ENCODE measurements at regions not wholly inside any gene's neighbourhood (a gene's known extent, or its start where the extent isn't known, plus 50 kb on each side); places are given as distances from the start of the nearest gene placed in this dataset.

GRCh38 chr2:2804528-2804927 is 473.5 kb upstream of the MYT1L start:
- no peak for TF ChIP-seq CTCF (IDR thresholded peaks at IDR 0.05; ENCODE audit: insufficient read depth, missing control alignments)
- no peak for DNase-seq (ENCODE audit: insufficient read length, low spot score)
- FAIRE-seq: no peak

GRCh38 chr2:2801458-2801857 is 470.4 kb upstream of the MYT1L start:
- no peak for FAIRE-seq
- no peak for TF ChIP-seq CTCF (IDR thresholded peaks at IDR 0.05; ENCODE audit: insufficient read depth, missing control alignments)
- no peak for DNase-seq (ENCODE audit: insufficient read length, low spot score)

GRCh38 chr2:2800697-2801096 is 469.6 kb upstream of the MYT1L start:
- TF ChIP-seq CTCF (IDR thresholded peaks at IDR 0.05; ENCODE audit: insufficient read depth, missing control alignments): no peak
- DNase-seq (ENCODE audit: insufficient read length, low spot score) (no peak), FAIRE-seq (no peak)

GRCh38 chr2:2800001-2800400 is 468.9 kb upstream of the MYT1L start:
- TF ChIP-seq CTCF (IDR thresholded peaks at IDR 0.05; ENCODE audit: insufficient read depth, missing control alignments): no peak
- FAIRE-seq (no peak), DNase-seq (ENCODE audit: insufficient read length, low spot score) (no peak)

GRCh38 chr2:2799151-2799697 is 468.1 kb upstream of the MYT1L start:
- DNase-seq (ENCODE audit: insufficient read length, low spot score): no peak
- TF ChIP-seq CTCF (IDR thresholded peaks at IDR 0.05; ENCODE audit: insufficient read depth, missing control alignments): no peak
- FAIRE-seq: no peak

- no peak for TF ChIP-seq CTCF (IDR thresholded peaks at IDR 0.05; ENCODE audit: insufficient read depth, missing control alignments)
- FAIRE-seq: no peak
- no peak for DNase-seq (ENCODE audit: insufficient read length, low spot score)
Measured at GRCh38 chr2:2798337-2798736, 467.3 kb upstream of the MYT1L start.

- FAIRE-seq (no peak), DNase-seq (ENCODE audit: insufficient read length, low spot score) (no peak)
- TF ChIP-seq CTCF (IDR thresholded peaks at IDR 0.05; ENCODE audit: insufficient read depth, missing control alignments): no peak
Measured at GRCh38 chr2:2797797-2798196, 466.7 kb upstream of the MYT1L start.

All from D721Med (cell line).